GM06990 (cell line): ENCODE measurements at regions not wholly inside any gene's neighbourhood (a gene's known extent, or its start where the extent isn't known, plus 50 kb on each side); places are given as distances from the start of the nearest gene placed in this dataset.

Source experiments
- DNase-seq: peaks from one replicate; pipeline ENCODE4 v3.0.0-alpha.2; 2011; ENCODE audit not compliant: insufficient read length; ENCODE audit errors: extremely low read depth
- H3K27me3 ChIP-seq: replicated peaks from 2 replicates; pipeline ENCODE4 v1.6.0; 2011; ENCODE audit warnings: low read length; ENCODE audit not compliant: control insufficient read depth, insufficient read depth
- H3K36me3 ChIP-seq: 2 replicates; pipeline ENCODE4 v1.5.1; 2011; ENCODE audit warnings: low read length; ENCODE audit not compliant: control insufficient read depth, insufficient read depth
- H3K4me3 ChIP-seq: replicated peaks from 2 replicates; pipeline ENCODE4 v1.5.1; 2011; ENCODE audit warnings: low read depth, mild to moderate bottlenecking, control low read depth, low read length
- TF ChIP-seq, protein P1 (sequence below): IDR thresholded peaks from 2 replicates; pipeline ENCODE4 v1.5.1; 2011; ENCODE audit warnings: low read length, control low read depth, mild to moderate bottlenecking, inconsistent platforms; ENCODE audit not compliant: insufficient read depth, poor library complexity, severe bottlenecking

DNA sequence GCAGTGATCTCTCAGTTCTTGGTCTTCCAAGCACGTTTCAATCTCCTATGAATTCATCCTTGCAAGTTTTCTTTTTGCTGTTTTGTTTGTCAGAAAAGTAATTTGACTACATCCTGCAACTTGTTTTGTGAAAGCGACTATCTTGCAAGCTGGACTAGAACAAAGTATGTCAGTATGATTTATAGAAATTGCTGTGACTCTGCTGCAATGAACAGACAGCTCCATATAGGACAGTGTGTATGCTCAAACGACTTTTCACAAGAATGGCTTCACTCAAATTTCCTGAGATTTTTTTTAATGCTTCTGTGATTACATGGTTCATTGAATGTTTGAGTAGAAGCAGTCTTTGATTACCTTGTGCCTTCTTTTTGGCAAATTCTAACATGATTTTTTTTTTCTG is 123.5 kb upstream of the TRHDE start:
- DNase-seq = no peak
- H3K36me3 ChIP-seq = no peaks in the 10 kb centered on the region
- no peak overlapping the region for H3K4me3 ChIP-seq
- H3K27me3 ChIP-seq = no peaks in the 10 kb centered on the region
- TF ChIP-seq, protein P1, sequence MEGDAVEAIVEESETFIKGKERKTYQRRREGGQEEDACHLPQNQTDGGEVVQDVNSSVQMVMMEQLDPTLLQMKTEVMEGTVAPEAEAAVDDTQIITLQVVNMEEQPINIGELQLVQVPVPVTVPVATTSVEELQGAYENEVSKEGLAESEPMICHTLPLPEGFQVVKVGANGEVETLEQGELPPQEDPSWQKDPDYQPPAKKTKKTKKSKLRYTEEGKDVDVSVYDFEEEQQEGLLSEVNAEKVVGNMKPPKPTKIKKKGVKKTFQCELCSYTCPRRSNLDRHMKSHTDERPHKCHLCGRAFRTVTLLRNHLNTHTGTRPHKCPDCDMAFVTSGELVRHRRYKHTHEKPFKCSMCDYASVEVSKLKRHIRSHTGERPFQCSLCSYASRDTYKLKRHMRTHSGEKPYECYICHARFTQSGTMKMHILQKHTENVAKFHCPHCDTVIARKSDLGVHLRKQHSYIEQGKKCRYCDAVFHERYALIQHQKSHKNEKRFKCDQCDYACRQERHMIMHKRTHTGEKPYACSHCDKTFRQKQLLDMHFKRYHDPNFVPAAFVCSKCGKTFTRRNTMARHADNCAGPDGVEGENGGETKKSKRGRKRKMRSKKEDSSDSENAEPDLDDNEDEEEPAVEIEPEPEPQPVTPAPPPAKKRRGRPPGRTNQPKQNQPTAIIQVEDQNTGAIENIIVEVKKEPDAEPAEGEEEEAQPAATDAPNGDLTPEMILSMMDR = no peak

DNA sequence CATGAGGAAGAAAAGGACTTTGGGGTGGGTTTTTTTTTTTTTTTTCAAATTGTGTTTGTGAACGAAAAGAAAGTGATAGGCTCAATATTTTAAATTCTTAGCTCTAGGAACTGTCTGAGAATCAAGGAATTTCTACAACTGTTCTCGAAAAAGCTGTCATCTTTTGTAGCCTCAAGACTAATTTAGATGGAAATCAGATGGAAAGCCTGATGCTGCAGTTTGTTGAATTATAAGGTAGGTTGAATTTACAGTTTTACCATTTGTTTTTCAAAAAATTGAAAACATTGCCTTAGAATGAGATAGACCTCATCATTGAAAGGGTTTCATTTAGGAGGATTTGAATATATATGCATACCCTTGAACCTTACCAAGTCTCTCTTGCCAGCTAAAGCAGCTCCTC is 109.3 kb upstream of the TRHDE start:
- TF ChIP-seq, protein P1 = no peak
- H3K27me3 ChIP-seq = no peaks in the 10 kb centered on the region; the same call in 1 of the 2 replicates
- no peak overlapping the region for H3K4me3 ChIP-seq
- DNase-seq = no peak
- no peaks in the 10 kb centered on the region for H3K36me3 ChIP-seq

DNA sequence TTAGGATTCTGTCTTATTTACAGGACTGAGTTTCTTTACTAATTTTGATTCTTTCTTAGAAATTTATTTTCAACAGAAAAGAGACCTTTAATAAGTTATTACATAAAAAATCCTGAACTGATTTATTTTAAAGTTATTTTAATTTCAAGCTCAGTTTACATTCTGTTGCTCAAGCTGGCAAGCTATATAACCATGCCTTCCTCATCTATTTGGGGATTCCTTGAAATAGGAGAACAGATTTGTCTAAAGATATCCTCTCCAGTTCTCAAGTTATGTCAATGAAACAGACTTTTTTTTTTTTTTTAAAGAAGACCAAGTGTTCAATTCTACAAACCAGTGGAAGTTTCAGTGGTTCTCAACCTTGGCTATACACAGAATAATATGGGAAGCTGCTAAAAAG is 103.3 kb upstream of the TRHDE start:
- H3K36me3 ChIP-seq = no peaks in the 10 kb centered on the region
- DNase-seq = no peak
- H3K27me3 ChIP-seq = no peaks in the 10 kb centered on the region; the same call in 1 of the 2 replicates
- TF ChIP-seq, protein P1 = no peak
- H3K4me3 ChIP-seq = no peak overlapping the region

DNA sequence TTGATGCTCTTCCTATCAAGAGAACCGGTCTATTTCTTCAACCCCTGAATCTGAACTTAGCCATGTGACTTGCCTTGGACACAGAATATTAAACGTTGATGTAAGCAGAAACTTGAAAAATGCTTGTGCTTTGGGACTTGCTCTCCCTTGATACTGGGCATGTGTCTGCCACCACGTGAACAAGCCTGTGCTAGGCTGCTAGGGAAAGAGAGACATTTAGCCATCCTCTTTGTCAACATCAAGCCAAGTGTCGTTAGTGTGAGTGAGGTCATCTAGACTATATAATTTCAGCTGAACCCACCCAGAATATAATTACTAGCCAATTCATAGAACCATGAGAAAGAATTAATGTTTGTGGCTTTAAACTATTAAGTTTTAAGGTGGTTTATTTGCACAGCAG is 98.2 kb upstream of the TRHDE start:
- DNase-seq = no peak

DNA sequence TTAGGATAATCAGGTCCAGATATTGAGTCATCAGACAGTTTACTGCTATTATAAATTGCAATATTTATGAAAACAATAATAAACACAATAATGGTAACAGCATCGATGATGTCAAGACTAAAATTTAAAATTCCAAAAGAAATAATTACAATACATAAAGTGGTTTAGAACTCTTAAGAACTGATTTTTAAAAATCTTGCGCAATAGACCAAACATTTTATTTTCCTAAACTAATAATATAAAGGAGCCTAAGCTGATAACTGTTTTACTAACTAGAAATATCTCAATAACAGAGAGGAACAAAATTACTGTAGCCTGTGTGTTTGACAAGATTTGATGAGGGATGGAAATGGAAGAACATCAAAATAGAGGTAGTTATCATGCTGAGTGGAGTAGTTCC is 93.9 kb upstream of the TRHDE start:
- Histone ChIP-seq H3K27me3 (no peaks in the 10 kb centered on the region), H3K36me3 (no peaks in the 10 kb centered on the region), H3K4me3 (no peak overlapping the region)
- TF ChIP-seq, protein P1 = no peak
- no peak for DNase-seq

More for the DNA sequence above, 98.2 kb upstream of the TRHDE start:
- TF ChIP-seq, protein P1 = no peak
- Histone ChIP-seq H3K27me3 (no peaks in the 10 kb centered on the region), H3K36me3 (no peaks in the 10 kb centered on the region), H3K4me3 (no peak overlapping the region)

DNA sequence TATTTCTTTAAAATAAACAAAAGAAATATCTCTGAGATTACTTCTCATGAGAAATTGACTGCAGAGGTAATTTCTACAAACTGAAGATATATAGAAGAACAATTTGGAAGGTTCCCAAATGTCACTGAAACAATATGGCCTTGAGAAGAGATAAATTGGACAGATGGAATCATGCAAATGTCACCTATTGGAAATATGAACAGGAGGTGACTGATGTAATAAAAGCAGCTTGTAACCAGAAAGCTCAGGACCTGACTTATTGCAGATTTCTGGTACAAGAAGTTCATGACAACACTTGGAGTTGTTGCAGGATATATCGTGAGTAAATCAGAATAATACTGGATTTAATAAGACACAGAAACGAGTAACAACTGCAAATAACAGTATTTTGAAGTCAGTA is 93.3 kb upstream of the TRHDE start:
- no peak for DNase-seq
- H3K27me3 ChIP-seq = no peaks in the 10 kb centered on the region
- no peaks in the 10 kb centered on the region for H3K36me3 ChIP-seq
- H3K4me3 ChIP-seq = no peak overlapping the region
- TF ChIP-seq, protein P1 = no peak
